AG08395 (cell line): ENCODE measurements at regions not wholly inside any gene's neighbourhood (a gene's known extent, or its start where the extent isn't known, plus 50 kb on each side); places are given as distances from the start of the nearest gene placed in this dataset.

Experiments used
- DNase-seq: peaks from one replicate; pipeline ENCODE4 v3.0.0; 2012; ENCODE audit warnings: mixed read lengths, low spot score

GRCh38 chr9:87824216-87824875, 58.3 kb upstream of the SPATA31E1 start:
- no peak for DNase-seq

- DNase-seq = no peak
Observed at GRCh38 chr9:87824886-87825285, 57.8 kb upstream of the SPATA31E1 start.

- DNase-seq = no peak
Observed at GRCh38 chr9:87826331-87826730, 56.3 kb upstream of the SPATA31E1 start.

GRCh38 chr9:87827341-87827740, 55.3 kb upstream of the SPATA31E1 start:
- peak; percentile 56 for DNase-seq

- no peak for DNase-seq
Observed at GRCh38 chr9:87829756-87830155, 52.9 kb upstream of the SPATA31E1 start.

GRCh38 chr9:87830446-87830845, 52.2 kb upstream of the SPATA31E1 start:
- no peak for DNase-seq

GRCh38 chr9:87831159-87831558, 51.5 kb upstream of the SPATA31E1 start:
- DNase-seq = no peak
